ENCODE measurements at regions not wholly inside any gene's neighbourhood (a gene's known extent, or its start where the extent isn't known, plus 50 kb on each side); places are given as distances from the start of the nearest gene placed in this dataset.

GRCh38 chr1:74818241-74818640 lies 85.3 kb downstream of the TYW3 start:
- 85 to 89% (median 85%) methylated on average over 1 of the region's 1 CpG for WGBS, 4 donors
- H3K4me3 ChIP-seq: no peak overlapping the region
- ATAC-seq (no peak), DNase-seq (no peak)
- TF ChIP-seq CTCF (IDR thresholded peaks at IDR 0.05): no peak
- TF ChIP-seq POLR2A (IDR thresholded peaks at IDR 0.05): no peak
- no peaks in the 10 kb centered on the region for H3K36me3 ChIP-seq
- no peaks in the 10 kb centered on the region for H3K4me1 ChIP-seq
- H3K27me3 ChIP-seq: no peaks in the 10 kb centered on the region
- H3K27ac ChIP-seq: no peak overlapping the region
- intact Hi-C loops (cut with DNase I): no loop called here
- peaks cover 0 to 13% (median 0%) of the 10 kb centered on the region in 12 donors for H3K9me3 ChIP-seq

GRCh38 chr1:74818661-74819456 lies 85.9 kb downstream of the TYW3 start:
- no peak for TF ChIP-seq POLR2A (IDR thresholded peaks at IDR 0.05)
- TF ChIP-seq CTCF (IDR thresholded peaks at IDR 0.05): no peak
- Histone ChIP-seq H3K27me3 (no peaks in the 10 kb centered on the region), H3K9me3 (peaks cover 0 to 13% (median 0%) of the 10 kb centered on the region in 12 donors), H3K27ac (no peak overlapping the region), H3K36me3 (no peaks in the 10 kb centered on the region), H3K4me1 (no peaks in the 10 kb centered on the region), H3K4me3 (no peak overlapping the region)
- 72 to 80% (median 78%) methylated on average over 6 of the region's 6 CpGs for WGBS, 4 donors
- intact Hi-C loops (cut with DNase I): no loop called here
- ATAC-seq (no peak), DNase-seq (no peak)

- DNase-seq: no peak
Measured at GRCh38 chr1:74822851-74823401, 90.0 kb downstream of the TYW3 start.

More at GRCh38 chr1:74822851-74823401, 90.0 kb downstream of the TYW3 start:
- H3K36me3 ChIP-seq: no peaks in the 10 kb centered on the region
- intact Hi-C loops (cut with DNase I): no loop called here
- no peaks in the 10 kb centered on the region for H3K27me3 ChIP-seq
- 82 to 92% (median 87%) methylated on average over 3 of the region's 3 CpGs for WGBS, 4 donors
- ATAC-seq: no peak
- no peaks in the 10 kb centered on the region for H3K4me1 ChIP-seq
- H3K9me3 ChIP-seq: no peaks in the 10 kb centered on the region
- no peak overlapping the region for H3K27ac ChIP-seq
- no peak overlapping the region for H3K4me3 ChIP-seq
- TF ChIP-seq POLR2A (IDR thresholded peaks at IDR 0.05) (no peak), CTCF (IDR thresholded peaks at IDR 0.05) (no peak)
